HG02852 (cell line): ENCODE measurements at regions not wholly inside any gene's neighbourhood (a gene's known extent, or its start where the extent isn't known, plus 50 kb on each side); places are given as distances from the start of the nearest gene placed in this dataset.

Experiments used
- ATAC-seq: cut with Tn5 transposase; IDR thresholded peaks from one replicate; pipeline ENCODE4 v1.9.1; 2021; ENCODE audit warnings: mild to moderate bottlenecking, moderate library complexity; ENCODE audit not compliant: unreplicated experiment

- no peak for ATAC-seq
Observed at GRCh38 chr6:22045261-22045912, 251.4 kb downstream of the PRL start.

- ATAC-seq = no peak
Observed at GRCh38 chr6:22049002-22049401, 247.8 kb downstream of the PRL start.

- ATAC-seq = no peak
Observed at GRCh38 chr6:22053391-22053997, 243.3 kb downstream of the PRL start.

GRCh38 chr6:22056398-22056797, 240.4 kb downstream of the PRL start:
- no peak for ATAC-seq

- ATAC-seq = no peak
Observed at GRCh38 chr6:22057962-22058361, 238.9 kb downstream of the PRL start.

GRCh38 chr6:22059126-22059525, 237.7 kb downstream of the PRL start:
- ATAC-seq = no peak

GRCh38 chr6:22059946-22060345, 236.9 kb downstream of the PRL start:
- no peak for ATAC-seq

- ATAC-seq = peak; percentile 75
Observed at GRCh38 chr6:22062807-22063408, 233.9 kb downstream of the PRL start.

- no peak for ATAC-seq
Observed at GRCh38 chr6:22064558-22064957, 232.3 kb downstream of the PRL start.

- ATAC-seq = no peak
Observed at GRCh38 chr6:22067122-22067521, 229.7 kb downstream of the PRL start.

- ATAC-seq = no peak
Observed at GRCh38 chr6:22067671-22068070, 229.2 kb downstream of the PRL start.

- ATAC-seq = peak; percentile 68
Observed at GRCh38 chr6:22068561-22069305, 228.1 kb downstream of the PRL start.

- ATAC-seq = no peak
Observed at GRCh38 chr6:22069306-22069800, 227.5 kb downstream of the PRL start.

GRCh38 chr6:22071270-22072041, 225.4 kb downstream of the PRL start:
- ATAC-seq = no peak

- ATAC-seq = no peak
Observed at GRCh38 chr6:22072949-22073348, 223.9 kb downstream of the PRL start.

GRCh38 chr6:22073516-22074198, 223.2 kb downstream of the PRL start:
- ATAC-seq = no peak

GRCh38 chr6:22078288-22078687, 218.5 kb downstream of the PRL start:
- no peak for ATAC-seq

GRCh38 chr6:22078802-22079545, 217.9 kb downstream of the PRL start:
- no peak for ATAC-seq

- ATAC-seq = no peak
Observed at GRCh38 chr6:22079783-22080182, 217.1 kb downstream of the PRL start.

GRCh38 chr6:22081709-22082108, 215.1 kb downstream of the PRL start:
- ATAC-seq = peak; percentile 91
